Astrocyte of the cerebellum (primary cell): ENCODE measurements at regions not wholly inside any gene's neighbourhood (a gene's known extent, or its start where the extent isn't known, plus 50 kb on each side); places are given as distances from the start of the nearest gene placed in this dataset.
"Not testable (repeated sequence)": the region's sequence is repeated elsewhere in the genome, so short reads cannot be mapped to it uniquely, and the experiment has no call there.

ENCODE experiments used
- DNase-seq: peaks from one replicate; pipeline ENCODE4 v3.0.0-alpha.2; 2011; ENCODE audit warnings: low read depth
- H3K4me3 ChIP-seq: 2 replicates; pipeline ENCODE4 v1.5.1; 2011; ENCODE audit warnings: mild to moderate bottlenecking, low read depth, low read length, moderate library complexity
- CTCF ChIP-seq: IDR thresholded peaks from 2 replicates; pipeline ENCODE4 v1.5.1; 2012; ENCODE audit warnings: low read length, low read depth, moderate library complexity, mild to moderate bottlenecking; ENCODE audit errors: missing control alignments
- in situ Hi-C: cut with HindIII; loops from 2 replicates; pipeline ENCODE4 v1.10.0; 2017; ENCODE audit warnings: low sequenced_read_pairs

GRCh38 chr21:31798842-31799704, 67.2 kb upstream of the SCAF4 start:
- in situ Hi-C loops = no loop called here
- TF ChIP-seq CTCF = no peak

GRCh38 chr21:31795992-31796391, 64.1 kb upstream of the SCAF4 start:
- no peak for TF ChIP-seq CTCF
- H3K4me3 ChIP-seq = no peak overlapping the region
- no peak for DNase-seq
- in situ Hi-C loops = no loop called here

More at GRCh38 chr21:31798842-31799704, 67.2 kb upstream of the SCAF4 start:
- no peak for DNase-seq
- no peak overlapping the region for H3K4me3 ChIP-seq

- in situ Hi-C loops, H3K4me3 ChIP-seq, DNase-seq: not testable (repeated sequence)
These were observed 58.5 kb upstream of the SCAF4 start for GRCh38 chr21:31790420-31790819.

GRCh38 chr21:31788581-31788980, 56.7 kb upstream of the SCAF4 start:
- no peak for DNase-seq
- no peak for TF ChIP-seq CTCF
- in situ Hi-C loops = no loop called here
- no peak overlapping the region for H3K4me3 ChIP-seq

- in situ Hi-C loops, DNase-seq, H3K4me3 ChIP-seq: not testable (repeated sequence)
These were observed 55.8 kb upstream of the SCAF4 start for GRCh38 chr21:31787691-31788090.

- DNase-seq = no peak
- in situ Hi-C loops = no loop called here
- H3K4me3 ChIP-seq = no peak overlapping the region
- TF ChIP-seq CTCF = no peak
These were observed 54.4 kb upstream of the SCAF4 start for GRCh38 chr21:31786164-31786920.

- H3K4me3 ChIP-seq, in situ Hi-C loops: not testable (repeated sequence)
- TF ChIP-seq CTCF = peak; percentile 74
- DNase-seq = peak; percentile 65
These were observed 53.6 kb upstream of the SCAF4 start for GRCh38 chr21:31785237-31786163.
